RWPE2 (cell line): ENCODE measurements at regions not wholly inside any gene's neighbourhood (a gene's known extent, or its start where the extent isn't known, plus 50 kb on each side); places are given as distances from the start of the nearest gene placed in this dataset.

Source experiments
- ATAC-seq: fragments of 200-7000 bp; cut with Tn5 transposase; 3 replicates; pipeline ENCODE4 v1.9.1; 2021; ENCODE audit warnings: low read depth
- DNase-seq: peaks from one replicate; pipeline ENCODE4 v3.0.0-alpha.2; 2020; ENCODE audit warnings: low spot score
- H3K27ac ChIP-seq: fragments of 450-650 bp; 2 replicates; pipeline ENCODE4 v1.5.1; 2017; ENCODE audit warnings: mild to moderate bottlenecking; ENCODE audit not compliant: poor library complexity, severe bottlenecking
- H3K27me3 ChIP-seq: fragments of 250-450 bp; sonication (Bioruptor Pico); 2 replicates; pipeline ENCODE4 v1.5.1; 2021; ENCODE audit warnings: mild to moderate bottlenecking, moderate library complexity; ENCODE audit not compliant: insufficient read depth, poor library complexity, severe bottlenecking
- H3K36me3 ChIP-seq: fragments of 250-450 bp; sonication (Bioruptor Pico); 2 replicates; pipeline ENCODE4 v1.5.1; 2020; ENCODE audit warnings: low read depth, mild to moderate bottlenecking, moderate library complexity
- H3K4me1 ChIP-seq: fragments of 250-450 bp; sonication (Bioruptor Pico); 2 replicates; pipeline ENCODE4 v1.5.1; 2021; ENCODE audit warnings: mild to moderate bottlenecking, moderate library complexity; ENCODE audit not compliant: insufficient read depth, poor library complexity, severe bottlenecking
- H3K4me3 ChIP-seq: fragments of 250-450 bp; sonication (Bioruptor Pico); 2 replicates; pipeline ENCODE4 v1.5.1; 2021; ENCODE audit warnings: mild to moderate bottlenecking, moderate library complexity; ENCODE audit not compliant: severe bottlenecking
- H3K9me3 ChIP-seq: fragments of 250-450 bp; sonication (Bioruptor Pico); 2 replicates; pipeline ENCODE4 v1.5.1; 2021; ENCODE audit warnings: mild to moderate bottlenecking, moderate library complexity; ENCODE audit not compliant: severe bottlenecking
- CTCF ChIP-seq: fragments of 450-650 bp; IDR thresholded peaks from one replicate; pipeline ENCODE4 v1.5.1; 2017; ENCODE audit warnings: mild to moderate bottlenecking, moderate library complexity; ENCODE audit not compliant: poor library complexity, severe bottlenecking

GRCh38 chr1:30329263-30329753 lies 394.1 kb downstream of the MATN1 start:
- no peak overlapping the region for H3K27ac ChIP-seq
- no peaks in the 10 kb centered on the region for H3K4me1 ChIP-seq
- no peak for TF ChIP-seq CTCF
- H3K9me3 ChIP-seq, result no peaks in the 10 kb centered on the region
- no peaks in the 10 kb centered on the region for H3K36me3 ChIP-seq
- DNase-seq (no peak), ATAC-seq (no peak)
- no peak overlapping the region for H3K4me3 ChIP-seq
- H3K27me3 ChIP-seq, result no peaks in the 10 kb centered on the region

- ATAC-seq (no peak), DNase-seq (peak; percentile 34)
- Histone ChIP-seq H3K4me1 (no peaks in the 10 kb centered on the region), H3K36me3 (no peaks in the 10 kb centered on the region), H3K4me3 (no peak overlapping the region), H3K27me3 (no peaks in the 10 kb centered on the region), H3K27ac (no peak overlapping the region), H3K9me3 (no peaks in the 10 kb centered on the region)
- TF ChIP-seq CTCF, result no peak
Measured at GRCh38 chr1:30328401-30329262, 394.8 kb downstream of the MATN1 start.

- Histone ChIP-seq H3K4me3 (no peak overlapping the region), H3K9me3 (no peaks in the 10 kb centered on the region), H3K27ac (no peak overlapping the region), H3K36me3 (no peaks in the 10 kb centered on the region), H3K4me1 (no peaks in the 10 kb centered on the region), H3K27me3 (no peaks in the 10 kb centered on the region)
- no peak for DNase-seq
- ATAC-seq, result no peak
- TF ChIP-seq CTCF, result no peak
Measured at GRCh38 chr1:30328100-30328370, 395.4 kb downstream of the MATN1 start.

- Histone ChIP-seq H3K27ac (no peak overlapping the region), H3K4me3 (no peak overlapping the region), H3K4me1 (no peaks in the 10 kb centered on the region), H3K27me3 (no peaks in the 10 kb centered on the region), H3K9me3 (no peaks in the 10 kb centered on the region), H3K36me3 (no peaks in the 10 kb centered on the region)
- TF ChIP-seq CTCF, result no peak
- no peak for ATAC-seq
- DNase-seq, result no peak
Measured at GRCh38 chr1:30327370-30328099, 395.9 kb downstream of the MATN1 start.

GRCh38 chr1:30325999-30326398 lies 397.4 kb downstream of the MATN1 start:
- ATAC-seq (no peak), DNase-seq (no peak)
- no peak for TF ChIP-seq CTCF
- Histone ChIP-seq H3K9me3 (no peaks in the 10 kb centered on the region), H3K27ac (no peak overlapping the region), H3K36me3 (no peaks in the 10 kb centered on the region), H3K27me3 (peaks cover 2% of the 10 kb centered on the region), H3K4me3 (no peak overlapping the region), H3K4me1 (no peaks in the 10 kb centered on the region)
